ENCODE measurements at regions not wholly inside any gene's neighbourhood (a gene's known extent, or its start where the extent isn't known, plus 50 kb on each side); places are given as distances from the start of the nearest gene placed in this dataset.

DNA sequence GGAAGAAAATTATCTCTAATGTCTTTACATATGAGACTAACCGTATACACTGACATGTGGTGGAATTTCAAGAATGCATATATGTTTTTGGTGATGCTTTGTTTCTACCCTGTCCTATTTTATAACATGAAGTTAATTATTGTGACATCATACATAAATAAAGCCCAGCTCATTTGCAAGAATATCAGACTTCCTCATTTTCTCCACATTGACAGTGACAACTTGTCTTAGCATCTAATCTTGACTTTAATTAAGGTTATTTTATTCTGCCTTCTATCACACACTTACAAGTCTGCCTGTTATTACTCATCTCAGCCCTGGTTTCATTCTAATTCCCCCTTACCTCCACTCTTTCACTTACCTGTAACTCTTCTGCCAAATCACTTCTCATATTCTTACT lies 140.6 kb upstream of the STARD13 start:
- Histone ChIP-seq H3K18ac (ENCODE audit: insufficient read length, low read depth, low read length) (no peak overlapping the region), H3K4ac (ENCODE audit: low read depth, low read length) (no peak overlapping the region)
- no CpG with 5 or more reads among the region's 1 CpG for WGBS (ENCODE audit: extremely low coverage, insufficient read length, low lambda C conversion rate)

More for the DNA sequence above, 140.6 kb upstream of the STARD13 start:
- no peak overlapping the region for H2AK5ac ChIP-seq (ENCODE audit: insufficient read length, low read length)
- Mint-ChIP-seq H3K4me3 (no peak overlapping the region), H3K4me1 (no peaks in the 10 kb centered on the region), H3K27me3 (ENCODE audit: low read depth) (no peaks in the 10 kb centered on the region), H3K27ac (no peak overlapping the region), H3K9me3 (peaks cover 0 to 10% of the 10 kb centered on the region in 2 experiments; a peak in 1 of 5 replicates), H3K36me3 (ENCODE audit: insufficient read depth in 1 of 3, low read depth in 3 of 3) (no peaks in the 10 kb centered on the region)
- no peak overlapping the region for H3K14ac ChIP-seq (ENCODE audit: insufficient read depth, low read length)
- H4K91ac ChIP-seq (ENCODE audit: insufficient read length, low read depth, low read length): no peak overlapping the region
- H3K27ac ChIP-seq (ENCODE audit: insufficient read length, low read depth, low read length): no peak overlapping the region
- H3K9ac ChIP-seq (ENCODE audit: extremely low read depth, insufficient read length, low read length): no peak overlapping the region
- TF ChIP-seq, protein P1, sequence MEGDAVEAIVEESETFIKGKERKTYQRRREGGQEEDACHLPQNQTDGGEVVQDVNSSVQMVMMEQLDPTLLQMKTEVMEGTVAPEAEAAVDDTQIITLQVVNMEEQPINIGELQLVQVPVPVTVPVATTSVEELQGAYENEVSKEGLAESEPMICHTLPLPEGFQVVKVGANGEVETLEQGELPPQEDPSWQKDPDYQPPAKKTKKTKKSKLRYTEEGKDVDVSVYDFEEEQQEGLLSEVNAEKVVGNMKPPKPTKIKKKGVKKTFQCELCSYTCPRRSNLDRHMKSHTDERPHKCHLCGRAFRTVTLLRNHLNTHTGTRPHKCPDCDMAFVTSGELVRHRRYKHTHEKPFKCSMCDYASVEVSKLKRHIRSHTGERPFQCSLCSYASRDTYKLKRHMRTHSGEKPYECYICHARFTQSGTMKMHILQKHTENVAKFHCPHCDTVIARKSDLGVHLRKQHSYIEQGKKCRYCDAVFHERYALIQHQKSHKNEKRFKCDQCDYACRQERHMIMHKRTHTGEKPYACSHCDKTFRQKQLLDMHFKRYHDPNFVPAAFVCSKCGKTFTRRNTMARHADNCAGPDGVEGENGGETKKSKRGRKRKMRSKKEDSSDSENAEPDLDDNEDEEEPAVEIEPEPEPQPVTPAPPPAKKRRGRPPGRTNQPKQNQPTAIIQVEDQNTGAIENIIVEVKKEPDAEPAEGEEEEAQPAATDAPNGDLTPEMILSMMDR (conservative IDR thresholded peaks at IDR 0.05): no peak
- no peak overlapping the region for H3K23ac ChIP-seq (ENCODE audit: insufficient read length, low read depth, low read length)
- no peak overlapping the region for H2BK20ac ChIP-seq (ENCODE audit: low read depth, low read length, poor library complexity, severe bottlenecking)
- no peak overlapping the region for H4K8ac ChIP-seq (replicated peaks; ENCODE audit: insufficient read length, low read depth, low read length)
- no peak for DNase-seq
- H2AFZ ChIP-seq (ENCODE audit: low read length): no peak overlapping the region
- H3T11ph ChIP-seq (ENCODE audit: low read length): no peak overlapping the region
- no peaks in the 10 kb centered on the region for H4K20me1 ChIP-seq (ENCODE audit: control insufficient read depth, insufficient read depth, insufficient read length)
- no peaks in the 10 kb centered on the region for H3K23me2 ChIP-seq (ENCODE audit: insufficient read length, low read depth, low read length, poor library complexity, severe bottlenecking)
- H3K79me2 ChIP-seq (ENCODE audit: insufficient read depth, low read length): no peaks in the 10 kb centered on the region
- H2BK5ac ChIP-seq (ENCODE audit: insufficient read length, low read length): no peak overlapping the region
- H4K5ac ChIP-seq (ENCODE audit: insufficient read length, low read depth, low read length): no peak overlapping the region
- no peak overlapping the region for H3K56ac ChIP-seq (ENCODE audit: insufficient read length, low read depth, low read length)
- no peaks in the 10 kb centered on the region for H3K27me3 ChIP-seq (ENCODE audit: insufficient read depth, low read length)
- H3K4me1 ChIP-seq (ENCODE audit: insufficient read depth, low read length): no peaks in the 10 kb centered on the region
- H2BK120ac ChIP-seq (ENCODE audit: low read depth, low read length, poor library complexity, severe bottlenecking): no peak overlapping the region
- no peak overlapping the region for H2BK15ac ChIP-seq (ENCODE audit: low read depth, low read length)
- H3K4me2 ChIP-seq (ENCODE audit: insufficient read depth, insufficient read length, low read length): no peak overlapping the region
- H2BK12ac ChIP-seq (ENCODE audit: insufficient read length, low read depth, low read length): no peak overlapping the region
- no peaks in the 10 kb centered on the region for H3K79me1 ChIP-seq (ENCODE audit: insufficient read depth, low read depth, low read length, poor library complexity, severe bottlenecking)
- H3K9me3 ChIP-seq (ENCODE audit: control insufficient read depth, low read depth, low read length): no peaks in the 10 kb centered on the region
